NCI-H1417 treated with DMSO at 0.1 percent for 48 hours (cell line): ENCODE measurements at regions not wholly inside any gene's neighbourhood (a gene's known extent, or its start where the extent isn't known, plus 50 kb on each side); places are given as distances from the start of the nearest gene placed in this dataset.
"Not testable (repeated sequence)": the region's sequence is repeated elsewhere in the genome, so short reads cannot be mapped to it uniquely, and the experiment has no call there.

ENCODE experiments used
- DNase-seq: peaks from one replicate; lab custom pipeline; 2025; lab: John Stamatoyannopoulos, UW

DNA sequence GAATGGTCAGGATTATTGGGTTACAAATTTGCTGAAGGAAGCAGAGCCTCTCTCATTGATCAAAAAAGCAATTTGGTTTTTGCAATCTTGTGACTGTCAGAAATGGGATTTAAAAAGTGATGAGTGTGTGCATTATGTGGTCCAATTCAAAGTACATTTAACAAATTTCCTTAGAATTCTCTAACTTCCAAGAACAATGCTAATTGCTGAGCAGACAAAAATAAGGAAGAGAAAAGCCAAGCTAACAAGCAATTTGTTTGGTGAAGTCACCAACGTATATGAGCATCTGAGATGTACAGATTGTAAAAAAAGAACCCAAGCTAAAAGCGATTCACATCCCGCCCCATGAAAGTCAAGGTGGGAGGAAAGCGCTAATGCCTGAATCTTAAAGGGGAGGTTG lies 1643.9 kb downstream of the CDH8 start:
- no peak for DNase-seq

DNA sequence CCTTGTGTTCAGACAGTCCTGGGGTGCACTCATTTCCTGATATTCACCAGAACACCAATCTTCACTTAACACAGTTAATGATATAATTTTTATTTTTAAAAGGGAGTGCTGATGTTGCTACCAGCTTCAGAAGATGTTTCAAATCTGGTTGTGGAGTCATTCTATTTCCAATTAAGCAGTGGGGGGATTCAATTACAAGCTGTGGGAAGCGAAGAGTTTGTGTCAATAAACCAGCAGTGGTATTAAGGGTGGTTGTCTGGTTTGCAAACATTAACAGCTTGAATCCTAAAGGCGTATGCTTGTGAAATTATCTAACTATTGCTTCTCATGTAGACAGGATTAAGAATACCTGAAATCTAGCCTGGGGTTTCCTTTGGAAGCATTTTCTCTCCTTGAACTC lies 1637.5 kb upstream of the GOT2 start:
- no peak for DNase-seq

DNA sequence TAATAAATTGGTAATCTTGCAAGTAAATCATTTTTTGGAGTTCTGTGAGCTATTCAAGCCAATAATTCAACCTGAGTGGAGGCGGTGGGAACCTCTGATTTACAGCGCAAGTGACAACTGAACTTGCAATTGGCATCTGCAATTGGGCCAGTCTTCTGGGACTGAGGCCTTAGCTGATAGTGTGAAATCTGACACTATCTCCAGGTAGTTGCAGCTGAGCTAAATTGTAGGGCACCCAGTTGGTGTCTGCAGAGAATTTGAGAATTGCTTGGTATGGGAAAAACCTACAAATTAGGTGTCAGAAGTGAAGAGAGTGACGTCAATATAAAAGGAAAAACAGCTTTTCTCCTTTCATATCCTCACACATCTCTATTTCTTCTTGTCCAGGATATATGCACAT lies 1633.6 kb upstream of the GOT2 start:
- no peak for DNase-seq

DNA sequence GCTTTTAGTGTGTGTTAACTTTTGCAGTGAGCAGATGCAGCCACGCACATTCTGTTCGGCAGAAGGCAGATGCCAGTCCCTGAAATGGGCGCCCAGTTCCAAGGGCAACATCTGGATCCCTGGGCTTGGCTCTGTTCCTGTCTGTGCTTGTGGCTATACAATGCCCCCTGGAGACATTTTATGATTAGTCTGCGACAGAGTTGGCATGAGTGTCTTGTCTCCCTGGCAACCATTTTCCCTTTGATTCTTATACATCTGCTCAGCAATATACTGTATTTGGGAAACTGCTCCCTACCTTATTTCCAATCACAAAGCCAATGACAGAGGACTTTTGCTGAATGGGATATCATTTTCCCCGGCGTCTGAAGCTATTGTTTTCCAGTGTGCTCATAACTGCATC lies 1629.5 kb upstream of the GOT2 start:
- DNase-seq, result no peak

DNA sequence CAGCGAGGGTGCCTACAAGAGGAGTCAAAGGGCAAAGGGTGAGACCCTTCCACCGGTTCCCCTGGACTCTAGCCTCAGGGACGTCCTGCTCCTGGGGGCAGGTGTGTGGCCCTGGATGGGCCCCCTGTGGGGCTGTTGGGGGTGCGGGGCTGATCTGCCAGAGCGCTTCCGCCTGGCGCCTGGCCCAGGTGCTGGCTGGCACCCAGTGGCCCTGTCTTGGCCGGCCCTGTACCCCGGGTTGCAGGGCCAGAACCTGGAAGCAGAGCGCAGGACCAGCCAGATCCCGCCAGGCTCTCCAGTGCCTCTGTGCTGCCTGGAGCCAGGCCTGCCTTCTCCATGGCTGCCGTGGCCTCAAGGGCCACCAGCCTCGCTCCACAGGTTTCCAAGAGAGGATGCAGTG lies 1625.8 kb upstream of the GOT2 start:
- not testable (repeated sequence) for DNase-seq

- not testable (repeated sequence) for DNase-seq
Measured at GRCh38 chr16:60359412-60359811, 1625.3 kb upstream of the GOT2 start.

- DNase-seq, result not testable (repeated sequence)
Measured at GRCh38 chr16:60357876-60358522, 1623.9 kb upstream of the GOT2 start.

DNA sequence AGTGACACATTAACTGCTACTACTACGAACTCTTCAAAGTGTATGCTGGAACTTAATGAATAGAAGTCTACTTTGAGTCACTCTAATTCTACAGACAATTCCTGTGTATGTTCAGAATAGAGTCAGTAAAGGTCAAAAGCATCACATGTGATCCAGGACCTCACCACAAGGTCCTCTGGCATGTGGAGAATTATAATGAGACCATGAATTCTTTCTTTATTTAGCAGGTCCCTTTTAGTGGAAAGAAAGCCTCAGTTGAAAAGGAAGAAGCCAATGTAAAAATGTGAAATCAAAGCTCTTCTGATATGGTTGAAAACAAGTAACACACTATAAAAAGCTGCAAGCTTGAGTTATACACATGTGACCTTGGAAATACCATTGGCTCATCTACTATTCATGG lies 1612.1 kb upstream of the GOT2 start:
- no peak for DNase-seq

- no peak for DNase-seq
Measured at GRCh38 chr16:60337671-60338070, 1603.6 kb upstream of the GOT2 start.

DNA sequence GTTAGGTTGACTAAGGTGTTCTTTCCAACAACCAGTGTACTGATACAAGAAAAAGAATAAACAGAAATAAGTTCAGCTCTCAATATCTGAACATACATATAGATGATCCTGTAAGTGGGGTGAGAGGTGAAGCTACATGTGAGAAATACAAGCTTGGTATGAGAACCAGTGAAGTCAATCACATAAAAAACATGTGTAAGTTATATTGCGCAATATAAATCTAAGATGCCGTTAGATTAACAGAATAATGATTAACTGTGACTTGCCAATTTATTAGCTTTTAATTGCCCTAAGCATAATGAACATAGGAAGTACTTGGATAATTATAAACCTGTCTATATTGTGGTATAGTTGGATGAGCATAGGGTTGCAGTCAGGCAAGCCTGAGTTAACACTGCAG lies 1597.1 kb upstream of the GOT2 start:
- no peak for DNase-seq

- no peak for DNase-seq
Measured at GRCh38 chr16:60329108-60329507, 1595.0 kb upstream of the GOT2 start.

DNA sequence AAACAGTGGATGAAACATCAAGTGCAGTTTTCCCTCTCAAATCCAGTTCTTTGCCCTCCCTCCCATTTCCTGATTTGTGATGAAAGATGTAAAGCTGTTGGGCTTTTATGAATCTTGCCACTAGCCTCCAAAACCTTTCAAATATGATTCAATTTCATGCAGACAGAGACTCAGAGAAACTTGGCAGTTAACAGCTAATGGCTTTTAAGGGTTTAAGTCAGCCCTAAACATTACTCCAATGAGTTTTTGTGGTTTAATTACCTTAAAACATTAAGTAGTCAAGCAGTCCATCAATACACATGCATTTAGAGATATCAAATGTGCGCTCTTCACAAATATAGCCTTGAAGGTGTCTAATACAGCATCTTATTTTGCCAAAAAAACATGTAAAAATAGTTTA lies 1594.0 kb upstream of the GOT2 start:
- DNase-seq, result no peak

DNA sequence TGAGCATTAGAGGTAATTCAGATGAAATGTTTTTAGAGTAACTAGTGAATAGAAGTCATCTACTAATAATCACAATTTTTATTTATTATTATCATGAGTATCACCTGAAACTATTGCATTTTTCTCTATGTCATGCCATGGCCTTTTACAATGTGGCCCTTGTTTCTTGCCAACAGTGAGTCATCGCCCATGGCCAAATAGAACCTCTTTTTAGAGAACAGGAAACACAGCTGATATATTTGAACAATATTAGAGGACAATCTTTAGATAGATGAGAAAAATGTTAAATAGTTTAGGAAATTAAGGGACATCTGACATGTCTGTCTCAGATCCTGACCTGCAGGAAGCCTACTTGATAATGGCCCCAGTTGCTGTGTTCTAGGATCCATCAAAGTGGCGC lies 1584.4 kb upstream of the GOT2 start:
- DNase-seq, result no peak

DNA sequence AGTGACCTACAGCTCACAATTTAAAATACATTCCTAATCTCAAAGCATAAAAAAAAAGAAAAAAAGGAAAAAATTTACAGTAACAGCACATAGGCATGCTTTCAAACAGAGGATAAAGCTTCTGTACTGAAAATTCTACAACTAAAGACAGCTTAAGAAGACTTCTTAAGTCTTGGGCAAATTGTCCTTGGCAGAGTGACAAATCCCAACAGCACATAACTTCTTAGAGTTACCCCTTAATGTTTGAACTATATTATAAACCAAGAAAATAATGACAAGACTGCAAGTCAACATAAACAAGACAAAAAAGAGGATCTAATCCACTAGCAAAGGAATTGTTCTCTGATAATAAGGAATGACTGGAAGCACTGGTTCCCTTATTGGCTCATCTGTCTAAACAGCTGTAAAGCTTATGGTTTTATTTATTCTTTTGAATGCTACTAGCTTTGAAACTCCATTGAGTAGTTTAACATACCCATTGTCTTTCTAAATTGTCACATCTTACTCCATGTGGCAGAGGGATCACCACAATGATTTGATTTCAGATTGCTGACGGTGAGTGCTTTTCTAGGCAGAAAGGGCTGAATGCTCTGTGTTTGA lies 1576.8 kb upstream of the GOT2 start:
- no peak for DNase-seq

GRCh38 chr16:60304720-60305119 lies 1570.6 kb upstream of the GOT2 start:
- DNase-seq, result no peak

DNA sequence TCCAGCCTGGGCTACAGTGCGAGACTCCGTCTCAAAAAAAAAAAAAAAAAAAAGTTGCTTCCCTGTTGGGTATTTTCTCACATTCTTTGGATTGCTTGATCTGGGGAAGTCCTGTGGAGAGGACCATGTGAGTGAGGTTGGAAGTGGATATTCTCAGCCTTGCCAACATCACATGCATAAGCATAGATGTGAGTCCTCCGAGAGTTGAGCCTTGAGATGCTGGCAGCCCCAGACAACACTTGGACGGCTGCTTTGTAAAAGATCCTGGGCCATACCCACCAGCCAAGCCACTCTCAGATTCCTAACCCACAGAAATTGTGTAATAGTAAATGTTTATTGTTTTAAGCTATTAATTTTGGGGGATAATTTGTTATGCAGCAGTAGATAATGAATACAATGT lies 1570.0 kb upstream of the GOT2 start:
- DNase-seq, result no peak

DNA sequence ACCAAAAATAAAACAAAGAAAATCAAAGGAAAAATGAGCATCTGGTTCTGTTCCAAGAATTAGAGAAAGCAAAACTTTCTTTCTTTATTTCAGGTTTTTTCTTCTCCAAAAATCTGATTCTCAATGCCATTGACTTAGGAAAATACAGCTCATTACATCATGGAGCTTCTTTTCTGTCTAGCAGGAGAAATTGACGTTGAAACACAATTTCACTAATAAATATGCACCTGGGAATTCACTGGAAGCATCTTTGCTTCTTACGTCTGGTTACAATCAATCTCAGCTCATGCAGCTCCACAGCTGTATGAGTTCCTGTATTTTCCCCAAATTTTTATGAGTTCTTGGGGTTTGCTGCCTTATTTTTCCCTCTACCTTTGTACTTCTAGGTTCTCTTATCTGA lies 1568.6 kb upstream of the GOT2 start:
- DNase-seq, result no peak

DNA sequence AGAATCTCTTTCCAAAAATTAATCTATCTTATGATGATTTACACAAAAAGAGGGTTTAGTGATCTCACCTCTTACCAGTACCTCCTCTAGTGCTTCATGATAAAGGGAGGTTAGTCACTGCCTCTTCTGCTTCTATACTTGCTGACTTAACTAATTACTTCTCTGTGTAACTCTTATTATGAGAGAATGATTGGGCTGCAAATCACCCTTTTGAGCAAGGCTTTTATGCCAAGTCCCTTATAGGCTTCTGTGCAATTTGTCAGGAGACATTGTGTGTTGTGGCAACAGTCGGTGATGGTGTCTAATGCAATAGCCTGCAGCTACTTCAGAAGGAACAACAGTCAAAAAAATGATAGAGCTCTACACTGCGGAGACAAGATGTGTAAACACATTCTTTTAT lies 1568.1 kb upstream of the GOT2 start:
- no peak for DNase-seq

DNA sequence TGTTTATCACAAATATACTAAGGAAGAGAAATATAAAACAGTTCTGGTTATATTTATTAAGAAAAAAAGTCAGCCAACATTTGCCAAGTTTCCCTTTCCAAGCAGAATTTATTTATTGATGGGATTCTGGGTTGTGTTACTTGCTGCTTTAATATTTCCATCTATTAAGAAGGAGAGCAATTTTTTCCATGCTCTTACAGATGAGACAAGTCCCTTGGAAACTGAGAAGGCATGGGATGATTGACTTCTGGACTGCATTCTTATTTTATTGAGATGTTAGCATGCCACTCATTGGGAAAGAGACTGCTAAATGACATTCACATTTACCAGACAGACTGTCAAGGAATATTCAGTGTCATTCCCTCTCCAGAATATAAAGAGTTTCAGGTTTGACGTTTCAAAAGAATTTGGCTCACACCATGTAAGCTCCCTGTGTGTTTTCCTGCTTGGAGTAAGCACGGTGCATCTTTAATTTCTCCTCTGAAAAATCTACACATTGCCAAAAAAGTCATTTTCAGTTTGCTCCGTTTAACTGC lies 1565.2 kb upstream of the GOT2 start:
- DNase-seq, result no peak

GRCh38 chr16:60295451-60295850 lies 1561.3 kb upstream of the GOT2 start:
- no peak for DNase-seq

- no peak for DNase-seq
Measured at GRCh38 chr16:60285794-60286193, 1551.7 kb upstream of the GOT2 start.

DNA sequence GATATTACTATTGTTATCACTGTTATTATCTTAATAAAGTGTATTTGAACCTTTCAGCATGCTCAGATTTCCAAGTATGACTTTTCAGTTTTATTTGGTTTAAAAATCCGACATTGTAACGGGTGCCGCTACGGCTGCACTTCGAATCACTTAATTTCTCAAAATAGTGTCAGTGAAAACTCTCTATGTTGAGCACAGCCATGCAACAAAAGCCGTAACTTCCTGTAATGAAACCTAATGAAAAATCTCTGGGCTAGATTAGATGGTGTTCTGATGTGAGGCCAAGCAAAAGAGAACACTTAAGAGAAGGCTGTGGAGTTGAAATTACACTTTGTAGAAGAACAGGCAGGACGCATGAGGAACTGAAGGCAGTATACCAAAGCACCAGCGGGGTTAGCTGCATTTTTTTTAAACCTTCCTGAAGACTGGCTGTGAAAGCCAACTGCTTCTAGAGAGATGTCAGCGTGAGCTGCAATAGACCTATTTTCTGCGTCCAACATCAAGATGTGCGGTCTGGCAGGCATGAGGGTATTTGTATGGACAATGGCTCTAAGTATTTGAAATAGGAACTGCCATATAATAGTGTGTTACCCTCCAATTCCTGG lies 1545.0 kb upstream of the GOT2 start:
- DNase-seq, result no peak

- no peak for DNase-seq
Measured at GRCh38 chr16:60274431-60275019, 1540.4 kb upstream of the GOT2 start.
